Thyroid gland (tissue), 4 donors: ENCODE measurements at regions not wholly inside any gene's neighbourhood (a gene's known extent, or its start where the extent isn't known, plus 50 kb on each side); places are given as distances from the start of the nearest gene placed in this dataset. TPM values are rescaled to one million over a fixed set of nuclear protein-coding genes. Genes with fewer than 3 reads are reported as not detected.
A peak's percentile ranks its signal among the peaks of the same experiment; 100 is the strongest.

Experiments used
- DNase-seq, 2 donors: peaks; one replicate each; pipeline ENCODE4 v3.0.0-alpha.2; 2019
- H3K27ac ChIP-seq, 3 donors: fragments of 200-600 bp; sonication (generic); 1 replicate in 2 of 3; 2 replicates in 1 of 3; pipeline ENCODE4 v1.5.1; 2016 to 2019; ENCODE audit warnings: mild to moderate bottlenecking in 1 of 3, moderate library complexity in 1 of 3
- H3K27me3 ChIP-seq: fragments of 200-600 bp; sonication (generic); one replicate; pipeline ENCODE4 v1.5.1; 2019
- H3K36me3 ChIP-seq, 2 donors: fragments of 200-600 bp; sonication (generic); one replicate each; pipeline ENCODE4 v1.5.1; 2016 to 2019
- H3K4me1 ChIP-seq, 2 donors: fragments of 200-600 bp; sonication (generic); one replicate each; pipeline ENCODE4 v1.5.1; 2017 to 2019
- H3K4me3 ChIP-seq, 3 donors: fragments of 200-600 bp; sonication (generic); replicated peaks in 1 of 3; 1 replicate in 2 of 3; 2 replicates in 1 of 3; pipeline ENCODE4 v1.5.1; 2016; ENCODE audit warnings: mild to moderate bottlenecking in 1 of 3
- H3K9me3 ChIP-seq: fragments of 200-600 bp; sonication (generic); one replicate; pipeline ENCODE4 v1.5.1; 2017
- POLR2A ChIP-seq, 2 donors: fragments of 450-650 bp; IDR thresholded peaks; one replicate each; pipeline ENCODE4 v1.6.1; 2017; ENCODE audit warnings: antibody characterized with exemption in 2 of 2, mild to moderate bottlenecking in 2 of 2, moderate library complexity in 1 of 2
- WGBS, 2 donors: methylation state at CpG; one replicate each; pipeline ENCODE4 v1.1.5; 2017; 5-methylcytosine and 5-hydroxymethylcytosine counted together
- intact Hi-C: fragments of 100-400 bp; cut with DNase I; formaldehyde crosslinking; loops from one replicate; pipeline ENCODE4 v1.15.1; 2023
- small RNA-seq: library from RNA; depleted of rRNA; stranded (forward); fragments of <200 nt; gene quantifications from one replicate; pipeline ENCODE3, GENCODE V24; 2016
- TF ChIP-seq, protein P1 (sequence below), 6 experiments: fragments of 200-600 bp in 3 of 6; fragments of 450-650 bp in 3 of 6; sonication (generic) in 3 of 6; IDR thresholded peaks; one replicate each; pipeline ENCODE4 v1.5.1; 2016 to 2019; ENCODE audit warnings: antibody characterized with exemption in 6 of 6, mild to moderate bottlenecking in 2 of 6, inconsistent platforms in 1 of 6, moderate library complexity in 1 of 6

DNA sequence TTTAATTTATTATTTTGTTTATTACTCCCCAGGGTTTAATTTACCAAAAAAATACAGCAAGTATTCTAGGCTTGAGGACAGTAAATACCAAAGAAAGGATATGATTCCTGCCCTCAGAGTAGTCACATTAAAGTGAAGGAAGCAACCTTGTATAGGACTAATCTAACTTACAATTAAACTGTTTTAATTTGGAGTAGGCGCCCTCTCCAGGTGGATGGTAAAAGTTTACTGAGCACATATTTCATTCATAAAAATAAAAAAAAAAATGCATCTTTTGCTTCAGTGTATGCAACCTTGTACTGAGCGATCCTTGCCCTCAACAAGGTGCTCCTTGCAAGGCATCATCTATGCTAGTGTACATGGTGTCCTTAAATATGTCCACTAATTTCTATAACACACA lies 72.0 kb upstream of the MAGEB16 start:
- Histone ChIP-seq H3K27ac (no peak overlapping the region), H3K4me1 (no peaks in the 10 kb centered on the region), H3K27me3 (no peaks in the 10 kb centered on the region), H3K9me3 (no peaks in the 10 kb centered on the region), H3K4me3 (no peak overlapping the region), H3K36me3 (no peaks in the 10 kb centered on the region)
- TF ChIP-seq, protein P1, sequence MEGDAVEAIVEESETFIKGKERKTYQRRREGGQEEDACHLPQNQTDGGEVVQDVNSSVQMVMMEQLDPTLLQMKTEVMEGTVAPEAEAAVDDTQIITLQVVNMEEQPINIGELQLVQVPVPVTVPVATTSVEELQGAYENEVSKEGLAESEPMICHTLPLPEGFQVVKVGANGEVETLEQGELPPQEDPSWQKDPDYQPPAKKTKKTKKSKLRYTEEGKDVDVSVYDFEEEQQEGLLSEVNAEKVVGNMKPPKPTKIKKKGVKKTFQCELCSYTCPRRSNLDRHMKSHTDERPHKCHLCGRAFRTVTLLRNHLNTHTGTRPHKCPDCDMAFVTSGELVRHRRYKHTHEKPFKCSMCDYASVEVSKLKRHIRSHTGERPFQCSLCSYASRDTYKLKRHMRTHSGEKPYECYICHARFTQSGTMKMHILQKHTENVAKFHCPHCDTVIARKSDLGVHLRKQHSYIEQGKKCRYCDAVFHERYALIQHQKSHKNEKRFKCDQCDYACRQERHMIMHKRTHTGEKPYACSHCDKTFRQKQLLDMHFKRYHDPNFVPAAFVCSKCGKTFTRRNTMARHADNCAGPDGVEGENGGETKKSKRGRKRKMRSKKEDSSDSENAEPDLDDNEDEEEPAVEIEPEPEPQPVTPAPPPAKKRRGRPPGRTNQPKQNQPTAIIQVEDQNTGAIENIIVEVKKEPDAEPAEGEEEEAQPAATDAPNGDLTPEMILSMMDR (IDR thresholded peaks at IDR 0.05): peak in 2 of 6 experiments; percentile 7 to 13
- TF ChIP-seq POLR2A (IDR thresholded peaks at IDR 0.05): no peak
- intact Hi-C loops: no loop called here
- no peak for DNase-seq
- 76 to 80% methylated on average over 2 of the region's 2 CpGs for WGBS, 2 donors

- intact Hi-C loops: no loop called here
- Histone ChIP-seq H3K4me1 (no peaks in the 10 kb centered on the region), H3K9me3 (no peaks in the 10 kb centered on the region), H3K36me3 (no peaks in the 10 kb centered on the region), H3K27me3 (no peaks in the 10 kb centered on the region), H3K4me3 (no peak overlapping the region), H3K27ac (no peak overlapping the region)
- no peak for DNase-seq
- 40 to 67% methylated on average over 1 to 3 of the region's 3 CpGs for WGBS, 2 donors
- TF ChIP-seq, protein P1 (IDR thresholded peaks at IDR 0.05): no peak
- TF ChIP-seq POLR2A (IDR thresholded peaks at IDR 0.05): no peak
Observed at GRCh38 chrX:35728481-35728880, 69.7 kb upstream of the MAGEB16 start.

DNA sequence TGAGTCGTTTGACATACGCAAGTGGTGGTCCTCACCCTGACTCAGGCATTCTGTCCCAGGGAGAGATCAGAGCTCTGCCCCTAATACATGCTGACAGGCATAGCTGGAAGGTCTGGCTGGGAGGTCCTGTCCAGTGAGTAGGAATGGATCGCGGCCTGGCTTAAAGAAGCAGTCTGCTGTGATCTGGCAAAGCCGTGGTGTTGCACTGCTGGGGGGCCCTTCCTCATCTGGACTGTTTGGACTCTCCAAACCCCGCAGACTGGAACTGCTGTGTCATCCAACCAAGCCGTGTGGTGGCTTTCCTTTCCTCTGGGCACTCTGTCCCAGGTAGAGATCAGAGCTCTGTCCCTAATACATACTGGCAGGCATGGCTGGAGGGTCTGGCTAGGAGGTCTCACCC lies 64.3 kb upstream of the MAGEB16 start:
- Histone ChIP-seq H3K36me3 (no peaks in the 10 kb centered on the region), H3K4me1 (no peaks in the 10 kb centered on the region), H3K9me3 (no peaks in the 10 kb centered on the region), H3K4me3 (no peak overlapping the region), H3K27ac (no peak overlapping the region), H3K27me3 (no peaks in the 10 kb centered on the region)
- TF ChIP-seq, protein P1 (IDR thresholded peaks at IDR 0.05): no peak
- no peak for TF ChIP-seq POLR2A (IDR thresholded peaks at IDR 0.05)
- intact Hi-C loops: no loop called here
- DNase-seq: no peak
- WGBS, 2 donors: 97% methylated on average over 5 of the region's 7 CpGs; no CpG with 5 or more reads in 1 of the 2 donors

- TF ChIP-seq, protein P1 (IDR thresholded peaks at IDR 0.05): no peak
- no peak for TF ChIP-seq POLR2A (IDR thresholded peaks at IDR 0.05)
- no peaks in the 10 kb centered on the region for H3K27me3 ChIP-seq
- DNase-seq: no peak
- H3K4me3 ChIP-seq: no peak overlapping the region
- intact Hi-C loops: no loop called here
- H3K4me1 ChIP-seq: no peaks in the 10 kb centered on the region
- H3K36me3 ChIP-seq: no peaks in the 10 kb centered on the region
- H3K9me3 ChIP-seq: no peaks in the 10 kb centered on the region
- H3K27ac ChIP-seq: no peak overlapping the region
- WGBS, 2 donors: 91 to 94% methylated on average over 1 of the region's 1 CpG
Observed at GRCh38 chrX:35741142-35741541, 57.0 kb upstream of the MAGEB16 start.

DNA sequence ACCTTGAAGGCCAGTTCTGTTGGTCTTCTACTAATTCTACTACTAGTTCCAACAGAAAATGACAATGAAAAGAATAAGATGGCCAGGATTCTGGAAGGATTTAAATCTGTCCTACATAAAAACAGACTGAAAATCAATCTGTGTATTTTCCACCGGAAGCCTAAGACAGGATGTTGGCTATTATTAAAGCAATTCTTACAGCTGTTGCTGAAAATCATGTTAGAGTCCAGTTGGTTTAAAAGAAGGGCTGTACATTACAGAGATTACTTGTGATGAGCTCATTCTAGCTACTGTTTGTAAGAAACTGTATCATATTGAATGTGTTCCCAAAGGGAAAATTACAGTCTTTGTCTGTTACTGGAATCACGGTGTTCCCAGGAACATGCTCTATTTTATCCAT lies 54.8 kb upstream of the MAGEB16 start:
- H3K4me3 ChIP-seq: no peak overlapping the region
- 64 to 69% methylated on average over 2 of the region's 2 CpGs for WGBS, 2 donors
- H3K27me3 ChIP-seq: no peaks in the 10 kb centered on the region
- H3K36me3 ChIP-seq: no peaks in the 10 kb centered on the region
- TF ChIP-seq, protein P1 (IDR thresholded peaks at IDR 0.05): no peak
- TF ChIP-seq POLR2A (IDR thresholded peaks at IDR 0.05): no peak
- H3K4me1 ChIP-seq: no peaks in the 10 kb centered on the region
- no peak for DNase-seq
- intact Hi-C loops: no loop called here
- no peak overlapping the region for H3K27ac ChIP-seq
- H3K9me3 ChIP-seq: no peaks in the 10 kb centered on the region

Small RNAs in the stretch of these regions (small RNA-seq; reads per million reads assigned to genes)
- gene RNU6-1087P: not detected
